Neural cell (in vitro differentiated cells): ENCODE measurements at regions not wholly inside any gene's neighbourhood (a gene's known extent, or its start where the extent isn't known, plus 50 kb on each side); places are given as distances from the start of the nearest gene placed in this dataset.

Source experiments
- H2AFZ ChIP-seq: fragments of 200-600, 300-800 bp; sonication (generic), shearing (Covaris generic); 2 replicates; pipeline ENCODE4 v1.6.0; 2014; ENCODE audit warnings: low read depth, mild to moderate bottlenecking, antibody characterized with exemption, low read length, moderate library complexity
- H3F3A ChIP-seq: fragments of 200-600 bp; shearing (Covaris generic); 2 replicates; pipeline ENCODE4 v1.6.1; 2016; ENCODE audit warnings: mild to moderate bottlenecking, moderate library complexity, mixed read lengths, antibody characterized with exemption, low read length; ENCODE audit not compliant: insufficient read depth, poor library complexity, severe bottlenecking
- H3K27ac ChIP-seq: fragments of 200-600, 300-800 bp; sonication (generic), shearing (Covaris generic); 2 replicates; pipeline ENCODE4 v1.5.1; 2014; ENCODE audit warnings: mild to moderate bottlenecking, low read length, moderate library complexity
- H3K27me3 ChIP-seq: fragments of 300-800, 200-600 bp; sonication (generic), shearing (Covaris generic); 2 replicates; pipeline ENCODE4 v1.6.0; 2014; ENCODE audit warnings: mild to moderate bottlenecking, low read depth, low read length, moderate library complexity; ENCODE audit not compliant: insufficient read depth
- H3K36me3 ChIP-seq: fragments of 300-800, 200-600 bp; sonication (generic), shearing (Covaris generic); 2 replicates; pipeline ENCODE4 v1.5.1; 2014; ENCODE audit warnings: mild to moderate bottlenecking, antibody characterized with exemption, low read length, moderate library complexity; ENCODE audit not compliant: insufficient read depth
- H3K4me2 ChIP-seq: fragments of 300-800, 200-600 bp; sonication (generic), shearing (Covaris generic); 2 replicates; pipeline ENCODE4 v1.6.0; 2014; ENCODE audit warnings: mild to moderate bottlenecking, low read length
- H3K4me3 ChIP-seq: fragments of 300-800, 200-600 bp; sonication (generic), shearing (Covaris generic); 2 replicates; pipeline ENCODE4 v1.5.1; 2014; ENCODE audit warnings: mild to moderate bottlenecking, low read length, moderate library complexity
- H3K79me2 ChIP-seq: fragments of 200-600 bp; shearing (Covaris generic); replicated peaks from 2 replicates; pipeline ENCODE4 v1.6.0; 2014; ENCODE audit warnings: mild to moderate bottlenecking, low read length, moderate library complexity; ENCODE audit not compliant: insufficient read depth
- H3K9ac ChIP-seq: fragments of 300-800, 200-600 bp; sonication (generic), shearing (Covaris generic); 2 replicates; pipeline ENCODE4 v1.6.1; 2016; ENCODE audit warnings: mild to moderate bottlenecking, low read length, mixed read lengths
- H3K9me2 ChIP-seq: fragments of 200-600 bp; shearing (Covaris generic); 2 replicates; pipeline ENCODE4 v1.6.1; 2016; ENCODE audit warnings: mild to moderate bottlenecking, low read length, mixed read lengths; ENCODE audit not compliant: insufficient read depth
- H3K9me3 ChIP-seq: fragments of 200-600, 300-800 bp; sonication (generic), shearing (Covaris generic); 2 replicates; pipeline ENCODE4 v1.6.1; 2016; ENCODE audit warnings: mild to moderate bottlenecking, mixed run types, low read length, moderate library complexity, mixed read lengths
- H4K20me1 ChIP-seq: fragments of 200-600 bp; shearing (Covaris generic); 2 replicates; pipeline ENCODE4 v1.6.1; 2016; ENCODE audit warnings: mild to moderate bottlenecking, mixed run types; ENCODE audit not compliant: insufficient read depth
- EP300 ChIP-seq: fragments of 450-650 bp; conservative IDR thresholded peaks from 2 replicates; pipeline ENCODE4 v1.6.1; 2014; ENCODE audit warnings: antibody characterized with exemption, mild to moderate bottlenecking, moderate library complexity; ENCODE audit not compliant: poor library complexity, severe bottlenecking
- EZH2 ChIP-seq: fragments of 200-600, 300-800 bp; shearing (Covaris generic), sonication (generic); IDR thresholded peaks from 2 replicates; pipeline ENCODE4 v1.6.1; 2014; ENCODE audit warnings: antibody characterized with exemption, low read length, borderline replicate concordance, mild to moderate bottlenecking; ENCODE audit not compliant: insufficient read depth, poor library complexity, severe bottlenecking
- MXI1 ChIP-seq: fragments of 450-650 bp; conservative IDR thresholded peaks from 2 replicates; pipeline ENCODE4 v1.6.1; 2014; ENCODE audit warnings: antibody characterized with exemption, mild to moderate bottlenecking; ENCODE audit not compliant: poor library complexity, severe bottlenecking
- POLR2AphosphoS5 ChIP-seq: IDR thresholded peaks from 2 replicates; pipeline ENCODE4 v1.6.1; 2012
- RAD21 ChIP-seq: fragments of 450-650 bp; conservative IDR thresholded peaks from 2 replicates; pipeline ENCODE4 v1.6.1; 2014; ENCODE audit warnings: antibody characterized with exemption, mild to moderate bottlenecking, moderate library complexity
- SMC3 ChIP-seq: fragments of 450-650 bp; conservative IDR thresholded peaks from 2 replicates; pipeline ENCODE4 v1.6.1; 2014; ENCODE audit warnings: antibody characterized with exemption, mild to moderate bottlenecking, moderate library complexity; ENCODE audit not compliant: poor library complexity
- TAF1 ChIP-seq: IDR thresholded peaks from 2 replicates; pipeline ENCODE4 v1.6.1; 2012; ENCODE audit warnings: low read depth
- TF ChIP-seq, protein P1 (sequence below): fragments of 450-650 bp; IDR thresholded peaks from 2 replicates; pipeline ENCODE4 v1.5.1; 2014; ENCODE audit warnings: antibody characterized with exemption, mild to moderate bottlenecking, moderate library complexity; ENCODE audit not compliant: poor library complexity, severe bottlenecking
- TF ChIP-seq, protein P2 (sequence below): IDR thresholded peaks from 2 replicates; pipeline ENCODE4 v1.6.1; 2012; ENCODE audit warnings: borderline replicate concordance

DNA sequence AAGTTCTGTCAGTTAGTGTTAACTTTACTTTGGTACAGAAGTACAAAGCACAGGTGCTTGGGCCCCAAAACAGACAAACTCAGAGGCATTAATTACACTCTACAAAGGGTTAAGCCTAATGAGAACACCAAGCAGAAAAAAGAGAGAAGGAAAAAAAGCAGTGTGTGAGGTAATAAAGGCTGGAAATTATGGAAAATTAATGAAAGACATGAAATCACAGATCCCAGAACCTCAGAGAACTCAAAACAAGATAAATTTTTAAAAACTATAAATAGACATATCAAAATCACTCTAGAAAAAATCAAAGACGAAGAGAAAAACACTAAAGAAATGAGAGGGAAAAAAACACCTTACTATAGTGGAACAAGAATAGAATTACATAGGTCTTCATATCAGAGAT is 354.2 kb upstream of the ADAMTS16 start:
- TF ChIP-seq SMC3 (no peak), EP300 (no peak), MXI1 (no peak), POLR2AphosphoS5 (no peak), TAF1 (no peak), RAD21 (no peak), EZH2 (no peak)
- TF ChIP-seq, protein P1, sequence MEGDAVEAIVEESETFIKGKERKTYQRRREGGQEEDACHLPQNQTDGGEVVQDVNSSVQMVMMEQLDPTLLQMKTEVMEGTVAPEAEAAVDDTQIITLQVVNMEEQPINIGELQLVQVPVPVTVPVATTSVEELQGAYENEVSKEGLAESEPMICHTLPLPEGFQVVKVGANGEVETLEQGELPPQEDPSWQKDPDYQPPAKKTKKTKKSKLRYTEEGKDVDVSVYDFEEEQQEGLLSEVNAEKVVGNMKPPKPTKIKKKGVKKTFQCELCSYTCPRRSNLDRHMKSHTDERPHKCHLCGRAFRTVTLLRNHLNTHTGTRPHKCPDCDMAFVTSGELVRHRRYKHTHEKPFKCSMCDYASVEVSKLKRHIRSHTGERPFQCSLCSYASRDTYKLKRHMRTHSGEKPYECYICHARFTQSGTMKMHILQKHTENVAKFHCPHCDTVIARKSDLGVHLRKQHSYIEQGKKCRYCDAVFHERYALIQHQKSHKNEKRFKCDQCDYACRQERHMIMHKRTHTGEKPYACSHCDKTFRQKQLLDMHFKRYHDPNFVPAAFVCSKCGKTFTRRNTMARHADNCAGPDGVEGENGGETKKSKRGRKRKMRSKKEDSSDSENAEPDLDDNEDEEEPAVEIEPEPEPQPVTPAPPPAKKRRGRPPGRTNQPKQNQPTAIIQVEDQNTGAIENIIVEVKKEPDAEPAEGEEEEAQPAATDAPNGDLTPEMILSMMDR: no peak
- TF ChIP-seq, protein P2, sequence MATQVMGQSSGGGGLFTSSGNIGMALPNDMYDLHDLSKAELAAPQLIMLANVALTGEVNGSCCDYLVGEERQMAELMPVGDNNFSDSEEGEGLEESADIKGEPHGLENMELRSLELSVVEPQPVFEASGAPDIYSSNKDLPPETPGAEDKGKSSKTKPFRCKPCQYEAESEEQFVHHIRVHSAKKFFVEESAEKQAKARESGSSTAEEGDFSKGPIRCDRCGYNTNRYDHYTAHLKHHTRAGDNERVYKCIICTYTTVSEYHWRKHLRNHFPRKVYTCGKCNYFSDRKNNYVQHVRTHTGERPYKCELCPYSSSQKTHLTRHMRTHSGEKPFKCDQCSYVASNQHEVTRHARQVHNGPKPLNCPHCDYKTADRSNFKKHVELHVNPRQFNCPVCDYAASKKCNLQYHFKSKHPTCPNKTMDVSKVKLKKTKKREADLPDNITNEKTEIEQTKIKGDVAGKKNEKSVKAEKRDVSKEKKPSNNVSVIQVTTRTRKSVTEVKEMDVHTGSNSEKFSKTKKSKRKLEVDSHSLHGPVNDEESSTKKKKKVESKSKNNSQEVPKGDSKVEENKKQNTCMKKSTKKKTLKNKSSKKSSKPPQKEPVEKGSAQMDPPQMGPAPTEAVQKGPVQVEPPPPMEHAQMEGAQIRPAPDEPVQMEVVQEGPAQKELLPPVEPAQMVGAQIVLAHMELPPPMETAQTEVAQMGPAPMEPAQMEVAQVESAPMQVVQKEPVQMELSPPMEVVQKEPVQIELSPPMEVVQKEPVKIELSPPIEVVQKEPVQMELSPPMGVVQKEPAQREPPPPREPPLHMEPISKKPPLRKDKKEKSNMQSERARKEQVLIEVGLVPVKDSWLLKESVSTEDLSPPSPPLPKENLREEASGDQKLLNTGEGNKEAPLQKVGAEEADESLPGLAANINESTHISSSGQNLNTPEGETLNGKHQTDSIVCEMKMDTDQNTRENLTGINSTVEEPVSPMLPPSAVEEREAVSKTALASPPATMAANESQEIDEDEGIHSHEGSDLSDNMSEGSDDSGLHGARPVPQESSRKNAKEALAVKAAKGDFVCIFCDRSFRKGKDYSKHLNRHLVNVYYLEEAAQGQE: no peak
- Histone ChIP-seq H4K20me1 (no peaks in the 10 kb centered on the region), H3K9ac (no peak overlapping the region), H3K27me3 (no peaks in the 10 kb centered on the region), H3K79me2 (no peaks in the 10 kb centered on the region), H3K4me3 (no peak overlapping the region), H3K9me3 (peaks cover 4% of the 10 kb centered on the region), H3K27ac (no peak overlapping the region), H3K36me3 (no peaks in the 10 kb centered on the region), H3K9me2 (no peaks in the 10 kb centered on the region), H3K4me2 (no peak overlapping the region), H2AFZ (no peak overlapping the region), H3F3A (no peaks in the 10 kb centered on the region)

DNA sequence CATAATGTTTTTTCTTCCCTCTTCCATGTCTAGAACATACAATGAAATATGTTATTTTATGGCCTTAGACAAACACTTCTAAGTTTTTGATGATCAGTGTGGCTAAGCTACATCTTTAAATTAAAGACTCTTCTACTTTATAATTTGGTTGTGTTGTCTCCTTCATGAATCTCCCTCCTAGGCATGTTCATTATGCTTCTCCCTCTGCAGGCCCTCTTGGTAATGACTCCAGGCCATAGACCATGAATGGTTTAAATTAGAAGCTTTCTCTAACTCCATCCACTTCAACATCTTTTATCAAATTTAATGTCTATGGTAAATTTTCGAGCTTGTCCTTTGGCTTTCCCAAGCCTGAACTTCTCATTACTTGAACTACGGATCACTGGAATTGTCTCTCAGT is 342.7 kb upstream of the ADAMTS16 start:
- Histone ChIP-seq H3K9me3 (no peaks in the 10 kb centered on the region), H3K9me2 (no peaks in the 10 kb centered on the region), H3K4me2 (no peak overlapping the region), H3K36me3 (no peaks in the 10 kb centered on the region), H3F3A (no peaks in the 10 kb centered on the region), H3K27ac (no peak overlapping the region), H3K79me2 (no peaks in the 10 kb centered on the region), H3K27me3 (peaks cover 6% of the 10 kb centered on the region), H4K20me1 (no peaks in the 10 kb centered on the region), H2AFZ (no peak overlapping the region), H3K9ac (no peak overlapping the region), H3K4me3 (no peak overlapping the region)
- TF ChIP-seq EZH2 (no peak), EP300 (no peak), TAF1 (no peak), SMC3 (no peak), RAD21 (no peak), MXI1 (no peak), POLR2AphosphoS5 (no peak)
- TF ChIP-seq, protein P1: no peak
- TF ChIP-seq, protein P2: no peak
